ENCODE measurements at regions not wholly inside any gene's neighbourhood (a gene's known extent, or its start where the extent isn't known, plus 50 kb on each side); places are given as distances from the start of the nearest gene placed in this dataset.

DNA sequence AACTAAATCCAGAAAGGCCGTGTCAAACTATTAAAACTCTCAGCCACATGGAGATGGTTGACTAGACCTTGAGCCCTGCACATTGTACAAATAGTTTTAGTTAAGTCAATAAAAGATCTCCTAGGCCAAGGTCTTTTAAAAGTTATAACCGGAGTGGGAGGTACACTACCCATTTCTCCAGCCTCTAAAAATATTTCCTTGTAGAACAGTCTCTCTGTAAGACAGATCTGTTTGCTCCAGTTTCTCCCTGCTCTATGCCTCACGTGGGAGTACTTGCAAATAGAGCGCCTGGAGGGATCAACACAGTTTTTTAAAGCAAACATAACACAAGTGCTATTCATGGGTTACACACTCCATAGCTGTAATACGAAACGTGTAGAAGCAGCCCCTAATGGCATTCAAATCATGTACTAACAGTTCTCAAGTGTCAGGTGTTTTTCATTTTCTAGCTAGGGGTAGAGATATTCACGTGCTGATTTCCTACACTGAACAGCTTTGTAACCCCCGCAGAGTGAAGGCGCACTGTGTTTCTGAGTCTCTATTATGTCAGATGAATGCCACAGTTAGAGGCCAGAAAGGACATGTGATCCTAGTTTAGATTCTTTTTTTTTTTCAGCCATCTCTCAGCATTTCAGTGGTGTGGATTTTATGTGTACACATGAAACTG is 703.4 kb upstream of the GRAMD2B start:
- TF ChIP-seq CTCF (IDR thresholded peaks at IDR 0.05) (no peak), POLR2A (IDR thresholded peaks at IDR 0.05) (no peak)
